SH-SY5Y (cell line): ENCODE measurements at regions not wholly inside any gene's neighbourhood (a gene's known extent, or its start where the extent isn't known, plus 50 kb on each side); places are given as distances from the start of the nearest gene placed in this dataset.

Experiments
- GATA2 ChIP-seq: IDR thresholded peaks from 2 replicates; pipeline ENCODE4 v1.6.1; 2011; ENCODE audit warnings: mild to moderate bottlenecking, low read depth, low read length
- GATA3 ChIP-seq: IDR thresholded peaks from 2 replicates; pipeline ENCODE4 v1.6.1; 2011; ENCODE audit warnings: low read depth, mild to moderate bottlenecking, low read length, moderate library complexity

DNA sequence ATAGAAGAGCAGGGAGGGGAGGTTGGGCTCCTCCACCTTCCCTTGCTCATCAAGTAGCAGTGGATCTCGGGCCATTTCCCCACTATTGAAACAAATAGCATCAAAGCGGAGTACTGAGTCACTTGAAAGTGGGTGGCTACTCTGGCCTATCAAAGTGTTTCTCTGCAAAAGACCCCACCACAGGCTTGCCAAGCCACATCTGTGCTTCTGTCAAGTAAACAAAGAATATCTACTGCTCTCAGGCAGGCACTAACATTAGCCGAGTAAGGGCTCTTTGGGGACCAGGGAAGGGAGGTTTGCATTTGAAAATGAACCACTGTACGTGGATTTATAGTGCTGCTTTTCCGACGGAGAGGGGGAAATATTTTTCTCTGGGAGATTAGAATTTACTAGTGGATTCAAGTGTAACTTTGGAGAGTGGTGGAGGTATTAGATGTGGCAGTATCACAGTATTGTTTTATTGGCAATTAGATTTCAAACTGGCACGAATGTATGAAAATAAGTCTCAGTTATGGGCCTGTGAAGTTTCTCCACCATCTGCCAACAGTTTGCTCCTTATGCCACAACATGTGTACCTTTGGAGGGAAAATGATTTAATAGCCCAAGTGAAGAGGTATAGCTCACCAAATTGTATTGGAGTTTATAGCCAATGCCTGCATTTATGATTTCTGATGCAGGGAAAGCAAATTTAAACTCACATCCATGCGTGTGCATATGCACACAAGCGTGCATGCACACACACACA is 97.5 kb downstream of the RPS24 start:
- TF ChIP-seq GATA2 (no peak), GATA3 (no peak)
